ENCODE measurements at regions not wholly inside any gene's neighbourhood (a gene's known extent, or its start where the extent isn't known, plus 50 kb on each side); places are given as distances from the start of the nearest gene placed in this dataset.
"Not testable (repeated sequence)": the region's sequence is repeated elsewhere in the genome, so short reads cannot be mapped to it uniquely, and the experiment has no call there.

- peaks cover 6% of the 10 kb centered on the region for H3K27me3 Mint-ChIP-seq (ENCODE audit: insufficient read depth, unreplicated experiment)
- H3K36me3 Mint-ChIP-seq (ENCODE audit: insufficient read depth, unreplicated experiment): no peaks in the 10 kb centered on the region
- H3K9me3 ChIP-seq: no peaks in the 10 kb centered on the region
- ChIA-PET POLR2A (no interaction called here), CTCF (no interaction called here)
- H3K4me1 Mint-ChIP-seq (ENCODE audit: low read depth, unreplicated experiment): no peaks in the 10 kb centered on the region
- H3K4me3 ChIP-seq (ENCODE audit: low read depth, low read length): no peak overlapping the region
- H3K4me3 Mint-ChIP-seq (ENCODE audit: unreplicated experiment): no peak overlapping the region
- no peak for TF ChIP-seq CTCF (IDR thresholded peaks at IDR 0.05; ENCODE audit: insufficient read depth in 1 of 2, low read depth in 1 of 2, low read length in 1 of 2, severe bottlenecking in 1 of 2, unreplicated experiment in 1 of 2)
- intact Hi-C loops (cut with micrococcal nuclease; ENCODE audit: unreplicated experiment): loop anchor here (5.0 kb wide), 2 partner anchors 182 to 548 kb away; partner anchors contain the start of gene SLC16A14
- no peaks in the 10 kb centered on the region for H3K27me3 ChIP-seq (replicated peaks; ENCODE audit: control insufficient read depth, insufficient read depth, low read length)
- no peaks in the 10 kb centered on the region for H3K9me3 Mint-ChIP-seq (ENCODE audit: unreplicated experiment)
- H3K27ac Mint-ChIP-seq (ENCODE audit: unreplicated experiment): no peak overlapping the region
- H3K36me3 ChIP-seq (ENCODE audit: control insufficient read depth, insufficient read depth, low read length): no peaks in the 10 kb centered on the region
- no peaks in the 10 kb centered on the region for H3K4me1 ChIP-seq
- no peak for DNase-seq
- no TSS peak for BruUV-seq (replicated peaks)
Measured at GRCh38 chr2:230614913-230615332, 97.7 kb upstream of the CAB39 start.

- intact Hi-C loops (cut with micrococcal nuclease; ENCODE audit: unreplicated experiment); DNase-seq; H3K4me3 Mint-ChIP-seq (ENCODE audit: unreplicated experiment); H3K9me3 Mint-ChIP-seq (ENCODE audit: unreplicated experiment); BruUV-seq (replicated peaks); H3K4me3 ChIP-seq (ENCODE audit: low read depth, low read length); H3K36me3 ChIP-seq (ENCODE audit: control insufficient read depth, insufficient read depth, low read length); H3K9me3 ChIP-seq; POLR2A ChIA-PET; H3K4me1 Mint-ChIP-seq (ENCODE audit: low read depth, unreplicated experiment); H3K27me3 Mint-ChIP-seq (ENCODE audit: insufficient read depth, unreplicated experiment); H3K27me3 ChIP-seq (replicated peaks; ENCODE audit: control insufficient read depth, insufficient read depth, low read length); H3K27ac Mint-ChIP-seq (ENCODE audit: unreplicated experiment); CTCF ChIA-PET; H3K4me1 ChIP-seq; H3K36me3 Mint-ChIP-seq (ENCODE audit: insufficient read depth, unreplicated experiment): not testable (repeated sequence)
Measured at GRCh38 chr2:230617256-230617706, 95.4 kb upstream of the CAB39 start.

GRCh38 chr2:230619491-230619890 is 93.2 kb upstream of the CAB39 start:
- no peaks in the 10 kb centered on the region for H3K36me3 Mint-ChIP-seq (ENCODE audit: insufficient read depth, unreplicated experiment)
- no peaks in the 10 kb centered on the region for H3K9me3 ChIP-seq
- no peaks in the 10 kb centered on the region for H3K27me3 ChIP-seq (replicated peaks; ENCODE audit: control insufficient read depth, insufficient read depth, low read length)
- ChIA-PET CTCF (no interaction called here), POLR2A (no interaction called here)
- H3K4me1 Mint-ChIP-seq (ENCODE audit: low read depth, unreplicated experiment): no peaks in the 10 kb centered on the region
- H3K4me3 Mint-ChIP-seq (ENCODE audit: unreplicated experiment): no peak overlapping the region
- intact Hi-C loops (cut with micrococcal nuclease; ENCODE audit: unreplicated experiment): no loop called here
- TF ChIP-seq CTCF (IDR thresholded peaks at IDR 0.05; ENCODE audit: insufficient read depth in 1 of 2, low read depth in 1 of 2, low read length in 1 of 2, severe bottlenecking in 1 of 2, unreplicated experiment in 1 of 2): no peak
- H3K27me3 Mint-ChIP-seq (ENCODE audit: insufficient read depth, unreplicated experiment): peaks cover 6% of the 10 kb centered on the region
- H3K9me3 Mint-ChIP-seq (ENCODE audit: unreplicated experiment): no peaks in the 10 kb centered on the region
- no peaks in the 10 kb centered on the region for H3K36me3 ChIP-seq (ENCODE audit: control insufficient read depth, insufficient read depth, low read length)
- no peak overlapping the region for H3K4me3 ChIP-seq (ENCODE audit: low read depth, low read length)
- H3K27ac Mint-ChIP-seq (ENCODE audit: unreplicated experiment): no peak overlapping the region
- no TSS peak for BruUV-seq (replicated peaks)
- H3K4me1 ChIP-seq: no peaks in the 10 kb centered on the region
- no peak for DNase-seq

GRCh38 chr2:230625220-230625619 is 87.4 kb upstream of the CAB39 start:
- DNase-seq; H3K27ac Mint-ChIP-seq (ENCODE audit: unreplicated experiment); intact Hi-C loops (cut with micrococcal nuclease; ENCODE audit: unreplicated experiment); H3K27me3 ChIP-seq (replicated peaks; ENCODE audit: control insufficient read depth, insufficient read depth, low read length); H3K9me3 ChIP-seq; H3K27me3 Mint-ChIP-seq (ENCODE audit: insufficient read depth, unreplicated experiment); H3K4me1 Mint-ChIP-seq (ENCODE audit: low read depth, unreplicated experiment); H3K9me3 Mint-ChIP-seq (ENCODE audit: unreplicated experiment); CTCF ChIA-PET; BruUV-seq (replicated peaks); H3K36me3 ChIP-seq (ENCODE audit: control insufficient read depth, insufficient read depth, low read length); H3K4me3 Mint-ChIP-seq (ENCODE audit: unreplicated experiment); H3K4me1 ChIP-seq; POLR2A ChIA-PET; H3K4me3 ChIP-seq (ENCODE audit: low read depth, low read length); H3K36me3 Mint-ChIP-seq (ENCODE audit: insufficient read depth, unreplicated experiment): not testable (repeated sequence)

GRCh38 chr2:230627091-230627490 is 85.6 kb upstream of the CAB39 start:
- H3K27me3 Mint-ChIP-seq (ENCODE audit: insufficient read depth, unreplicated experiment); H3K27ac Mint-ChIP-seq (ENCODE audit: unreplicated experiment); intact Hi-C loops (cut with micrococcal nuclease; ENCODE audit: unreplicated experiment); H3K4me1 Mint-ChIP-seq (ENCODE audit: low read depth, unreplicated experiment); H3K36me3 ChIP-seq (ENCODE audit: control insufficient read depth, insufficient read depth, low read length); H3K9me3 Mint-ChIP-seq (ENCODE audit: unreplicated experiment); BruUV-seq (replicated peaks); H3K27me3 ChIP-seq (replicated peaks; ENCODE audit: control insufficient read depth, insufficient read depth, low read length); H3K9me3 ChIP-seq; H3K4me3 ChIP-seq (ENCODE audit: low read depth, low read length); H3K4me1 ChIP-seq; H3K36me3 Mint-ChIP-seq (ENCODE audit: insufficient read depth, unreplicated experiment); DNase-seq; POLR2A ChIA-PET; H3K4me3 Mint-ChIP-seq (ENCODE audit: unreplicated experiment): not testable (repeated sequence)
- CTCF ChIA-PET: interaction anchor here (0.7 kb wide), 1 partner anchor 653 kb away, joined by 3 read pairs; no protein-coding TSS in a partner anchor
